Keratinocyte (primary cell): ENCODE measurements at regions not wholly inside any gene's neighbourhood (a gene's known extent, or its start where the extent isn't known, plus 50 kb on each side); places are given as distances from the start of the nearest gene placed in this dataset.
"Not testable (repeated sequence)": the region's sequence is repeated elsewhere in the genome, so short reads cannot be mapped to it uniquely, and the experiment has no call there.

ENCODE experiments used
- CTCF ChIP-seq, 3 experiments: IDR thresholded peaks in 1 of 3; conservative IDR thresholded peaks in 1 of 3; optimal IDR thresholded peaks in 1 of 3; 2 replicates in 2 of 3; 3 replicates in 1 of 3; pipeline versions ENCODE3 to v1.5.1; 2011; ENCODE audit warnings: low read length in 3 of 3, mild to moderate bottlenecking in 3 of 3, moderate library complexity in 2 of 3, control low read depth in 1 of 3, inconsistent platforms in 1 of 3; ENCODE audit not compliant: insufficient read depth in 2 of 3; ENCODE audit errors: extremely low read depth in 1 of 3
- EZH2 ChIP-seq: IDR thresholded peaks from one replicate; pipeline ENCODE4 v1.6.1; 2012; ENCODE audit warnings: inconsistent platforms, mild to moderate bottlenecking, low read length, moderate library complexity

DNA sequence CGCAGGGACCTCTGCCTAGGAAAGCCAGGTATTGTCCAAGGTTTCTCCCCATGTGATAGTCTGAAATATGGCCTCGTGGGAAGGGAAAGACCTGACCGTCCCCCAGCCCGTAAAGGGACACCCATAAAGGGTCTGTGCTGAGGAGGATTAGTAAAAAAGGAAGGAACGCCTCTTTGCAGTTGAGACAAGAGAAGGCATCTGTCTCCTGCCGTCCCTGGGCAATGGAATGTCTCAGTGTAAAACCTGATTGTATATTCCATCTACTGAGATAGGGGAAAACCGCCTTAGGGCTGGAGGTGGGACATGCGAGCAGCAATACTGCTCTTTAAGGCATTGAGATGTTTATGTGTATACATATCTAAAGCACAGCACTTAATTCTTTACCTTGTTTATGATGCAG lies 188.2 kb upstream of the LRIG3 start:
- TF ChIP-seq CTCF (optimal IDR thresholded peaks at IDR 0.05 in 1 of 3, IDR thresholded peaks at IDR 0.05 in 1 of 3, conservative IDR thresholded peaks at IDR 0.05 in 1 of 3; ENCODE audit: extremely low read depth in 1 of 3, insufficient read depth in 2 of 3, low read length in 3 of 3); EZH2: not testable (repeated sequence)
